GM12891 (cell line): ENCODE measurements at regions not wholly inside any gene's neighbourhood (a gene's known extent, or its start where the extent isn't known, plus 50 kb on each side); places are given as distances from the start of the nearest gene placed in this dataset.

Experiments used
- DNase-seq: peaks from one replicate; pipeline ENCODE4 v3.0.0; 2011; ENCODE audit warnings: low spot score; ENCODE audit not compliant: insufficient read length
- FAIRE-seq: peaks from 2 replicates; lab custom pipeline; 2011; peaks lifted over from hg19 to GRCh38; lab: Jason Lieb, UNC
- PAX5 ChIP-seq: IDR thresholded peaks from 2 replicates; pipeline ENCODE4 v1.6.1; 2011; ENCODE audit warnings: low read length, moderate library complexity, mild to moderate bottlenecking; ENCODE audit not compliant: insufficient read depth, severe bottlenecking
- POLR2A ChIP-seq: IDR thresholded peaks from 2 replicates; pipeline ENCODE4 v1.6.1; 2011; ENCODE audit warnings: low read depth, low read length, control low read depth
- POLR2AphosphoS5 ChIP-seq: IDR thresholded peaks from 2 replicates; pipeline ENCODE4 v1.6.1; 2011; ENCODE audit warnings: low read depth, low read length, control low read depth
- POU2F2 ChIP-seq: IDR thresholded peaks from 2 replicates; pipeline ENCODE4 v1.6.1; 2011; ENCODE audit warnings: low read depth, mild to moderate bottlenecking, control low read depth, low read length, moderate library complexity
- SPI1 ChIP-seq: IDR thresholded peaks from 2 replicates; pipeline ENCODE4 v1.6.1; 2011; ENCODE audit warnings: low read depth, low read length, control low read depth
- TAF1 ChIP-seq: IDR thresholded peaks from 2 replicates; pipeline ENCODE4 v1.6.1; 2011; ENCODE audit warnings: low read depth, low read length, control low read depth

DNA sequence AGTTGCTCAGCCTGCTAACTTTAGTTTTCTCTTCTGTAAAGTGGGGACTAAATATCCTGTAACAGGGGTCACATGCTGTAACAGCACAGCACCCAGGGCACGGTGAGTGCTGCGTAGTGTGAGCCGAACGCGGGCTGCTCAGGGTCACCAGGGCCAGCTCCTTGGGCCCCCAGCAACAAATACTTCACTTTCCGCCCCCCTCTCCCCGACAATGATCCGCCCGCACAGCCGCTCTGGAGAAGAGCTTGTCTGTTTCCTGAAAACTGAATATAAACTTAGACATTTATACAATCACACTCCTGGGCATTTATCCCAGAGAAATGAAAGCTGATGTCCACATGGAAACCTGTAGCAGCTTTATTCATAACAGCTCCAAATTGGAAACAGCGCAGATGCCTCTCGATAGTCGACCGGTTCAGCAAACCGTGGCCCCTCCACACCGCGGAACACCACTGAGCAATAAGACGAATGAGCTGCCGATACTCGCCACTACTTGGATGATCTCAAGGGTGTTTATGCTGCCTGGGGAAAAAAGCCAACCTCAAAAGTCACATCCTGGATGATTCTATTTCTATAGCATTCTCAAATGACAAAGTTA lies 267.2 kb downstream of the PARN start:
- TF ChIP-seq POU2F2 (no peak), TAF1 (no peak), POLR2A (no peak), PAX5 (no peak), SPI1 (no peak), POLR2AphosphoS5 (no peak)
- FAIRE-seq (no peak), DNase-seq (no peak)

GRCh38 chr16:14360326-14361037 lies 269.6 kb downstream of the PARN start:
- DNase-seq (no peak), FAIRE-seq (no peak)
- no peak for TF ChIP-seq POLR2AphosphoS5
- TF ChIP-seq POU2F2: no peak
- TF ChIP-seq TAF1: no peak
- no peak for TF ChIP-seq POLR2A
- TF ChIP-seq PAX5: no peak
- no peak for TF ChIP-seq SPI1

DNA sequence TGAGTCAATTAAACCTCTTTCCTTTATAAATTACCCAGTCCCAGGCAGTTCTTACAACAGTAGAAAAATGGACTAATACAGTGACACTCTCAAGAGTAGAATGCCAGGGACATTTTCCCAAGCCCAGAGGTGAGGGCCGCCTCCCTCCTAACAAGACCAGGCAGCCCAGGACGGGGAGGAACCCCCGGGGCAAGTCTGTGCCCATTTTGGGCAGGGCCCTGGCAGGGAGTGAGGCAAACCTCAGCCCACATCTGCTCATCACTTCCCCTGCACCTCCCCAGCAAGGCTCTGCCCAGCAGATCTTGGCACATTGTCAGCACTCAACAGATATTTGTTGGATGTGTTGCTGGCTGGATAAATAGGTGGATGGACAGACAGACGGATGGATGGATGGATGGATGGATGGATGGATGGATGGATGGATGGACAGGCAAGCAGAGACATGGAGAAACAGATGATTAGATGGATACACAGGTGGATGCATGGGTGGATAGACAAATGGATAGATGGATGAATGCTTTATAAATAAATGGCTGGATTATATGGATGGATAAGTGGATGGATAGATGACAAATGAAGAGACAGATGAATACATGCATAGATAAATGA lies 271.3 kb downstream of the PARN start:
- TF ChIP-seq PAX5: no peak
- TF ChIP-seq POLR2A: no peak
- TF ChIP-seq POLR2AphosphoS5: no peak
- TF ChIP-seq TAF1: no peak
- no peak for TF ChIP-seq SPI1
- TF ChIP-seq POU2F2: no peak
- FAIRE-seq: peak; percentile 13
- DNase-seq: no peak

DNA sequence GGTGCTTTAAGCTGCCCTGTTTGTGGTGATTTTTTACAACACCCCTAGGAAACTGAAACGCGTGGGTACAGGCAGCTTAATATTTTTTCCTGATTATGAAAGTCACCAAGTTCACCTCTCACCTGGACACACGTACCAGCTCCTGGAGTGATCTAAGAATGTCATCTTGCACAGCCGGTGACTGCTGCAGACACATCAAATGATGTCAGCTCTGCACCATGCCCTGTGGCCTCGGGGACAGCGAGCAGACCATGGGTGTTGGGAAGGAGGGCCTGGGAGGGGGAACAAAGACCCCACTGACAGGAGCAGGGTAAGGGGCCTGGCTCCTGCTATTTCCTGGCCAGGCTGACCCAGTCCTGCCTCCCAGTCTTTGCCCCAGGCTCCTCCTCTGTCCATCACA lies 272.7 kb downstream of the PARN start:
- FAIRE-seq: peak; percentile 69
- DNase-seq: no peak
- TF ChIP-seq TAF1 (no peak), POU2F2 (no peak), SPI1 (no peak), POLR2A (no peak), PAX5 (no peak), POLR2AphosphoS5 (no peak)

- TF ChIP-seq POLR2AphosphoS5 (no peak), TAF1 (no peak), PAX5 (no peak), SPI1 (no peak), POU2F2 (no peak), POLR2A (no peak)
- no peak for DNase-seq
- peak; percentile 16 for FAIRE-seq
Measured at GRCh38 chr16:14356064-14356463, 274.0 kb downstream of the PARN start.

DNA sequence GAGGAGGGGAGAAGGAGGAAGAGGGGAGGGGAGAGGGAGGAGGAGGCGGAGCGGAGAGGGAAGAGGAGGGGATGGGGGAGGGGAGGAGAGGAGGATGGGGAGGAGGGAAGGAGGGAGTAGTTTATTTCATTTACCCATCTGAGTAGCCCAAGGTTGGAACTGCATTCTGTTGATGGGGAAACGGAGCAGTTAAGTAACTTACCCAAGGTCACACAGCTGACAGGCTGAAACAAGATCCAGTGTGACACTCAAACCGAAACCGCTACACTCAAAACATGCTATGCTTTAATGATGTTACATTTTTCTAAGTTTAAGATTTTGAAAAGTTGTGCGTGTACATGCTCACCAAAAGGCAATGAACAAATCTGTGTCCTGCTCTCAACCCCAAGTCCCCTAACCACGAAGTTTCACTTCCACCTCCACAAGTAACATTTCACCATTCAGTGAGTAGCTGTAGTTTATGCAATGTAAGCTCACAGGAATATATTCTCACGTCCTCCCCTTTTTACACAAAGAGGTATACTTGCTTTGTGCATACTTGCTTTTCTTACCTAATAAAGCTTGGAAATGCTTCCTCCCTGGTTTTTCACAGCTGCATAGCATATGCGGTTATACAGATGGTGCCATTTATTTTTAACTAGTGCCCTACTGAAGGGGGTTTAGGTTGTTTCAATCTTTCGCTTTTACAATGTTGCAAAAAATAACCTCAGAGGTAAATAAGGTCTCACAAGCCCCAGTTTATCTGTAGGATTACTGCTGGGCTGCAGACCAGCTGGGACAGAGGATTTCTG lies 275.3 kb downstream of the PARN start:
- DNase-seq: peak; percentile 57
- TF ChIP-seq SPI1 (peak; percentile 98), PAX5 (no peak), TAF1 (no peak), POU2F2 (peak; percentile 80)
- peak; percentile 99 for FAIRE-seq

- FAIRE-seq (no peak), DNase-seq (no peak)
- TF ChIP-seq POLR2AphosphoS5: no peak
- TF ChIP-seq TAF1: no peak
- no peak for TF ChIP-seq PAX5
- no peak for TF ChIP-seq SPI1
- TF ChIP-seq POLR2A: no peak
- TF ChIP-seq POU2F2: no peak
Measured at GRCh38 chr16:14353340-14353739, 276.7 kb downstream of the PARN start.

- no peak for TF ChIP-seq POLR2AphosphoS5
- no peak for TF ChIP-seq POU2F2
- no peak for TF ChIP-seq PAX5
- no peak for TF ChIP-seq TAF1
- TF ChIP-seq SPI1: no peak
- no peak for TF ChIP-seq POLR2A
- DNase-seq (no peak), FAIRE-seq (no peak)
Measured at GRCh38 chr16:14351647-14352046, 278.4 kb downstream of the PARN start.

- TF ChIP-seq POU2F2 (no peak), POLR2A (no peak), SPI1 (no peak), PAX5 (no peak)
Measured at GRCh38 chr16:14350626-14351025, 279.4 kb downstream of the PARN start.

More at GRCh38 chr16:14350626-14351025, 279.4 kb downstream of the PARN start:
- no peak for FAIRE-seq
- DNase-seq: no peak
